ENCODE measurements at regions not wholly inside any gene's neighbourhood (a gene's known extent, or its start where the extent isn't known, plus 50 kb on each side); places are given as distances from the start of the nearest gene placed in this dataset.

DNA sequence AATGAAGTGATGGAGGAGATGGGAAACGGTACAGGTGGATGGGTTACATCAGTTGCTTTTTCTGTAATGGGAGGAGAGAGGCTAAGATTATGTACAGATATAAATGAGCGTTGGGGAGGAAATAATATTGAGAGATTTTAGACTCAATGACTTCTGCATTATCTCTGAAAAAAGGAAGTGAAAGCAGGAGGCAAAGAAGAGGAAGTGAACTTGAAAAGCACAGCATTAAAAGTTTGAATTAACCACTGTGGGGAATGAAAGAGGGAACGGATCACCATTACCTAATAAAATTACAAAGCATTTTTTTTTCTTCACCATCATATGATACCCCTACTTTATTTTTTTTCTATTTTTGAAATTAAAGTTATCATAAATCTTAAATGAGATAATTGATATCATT is 1025.5 kb downstream of the RPA4 start:
- TF ChIP-seq, protein P1, sequence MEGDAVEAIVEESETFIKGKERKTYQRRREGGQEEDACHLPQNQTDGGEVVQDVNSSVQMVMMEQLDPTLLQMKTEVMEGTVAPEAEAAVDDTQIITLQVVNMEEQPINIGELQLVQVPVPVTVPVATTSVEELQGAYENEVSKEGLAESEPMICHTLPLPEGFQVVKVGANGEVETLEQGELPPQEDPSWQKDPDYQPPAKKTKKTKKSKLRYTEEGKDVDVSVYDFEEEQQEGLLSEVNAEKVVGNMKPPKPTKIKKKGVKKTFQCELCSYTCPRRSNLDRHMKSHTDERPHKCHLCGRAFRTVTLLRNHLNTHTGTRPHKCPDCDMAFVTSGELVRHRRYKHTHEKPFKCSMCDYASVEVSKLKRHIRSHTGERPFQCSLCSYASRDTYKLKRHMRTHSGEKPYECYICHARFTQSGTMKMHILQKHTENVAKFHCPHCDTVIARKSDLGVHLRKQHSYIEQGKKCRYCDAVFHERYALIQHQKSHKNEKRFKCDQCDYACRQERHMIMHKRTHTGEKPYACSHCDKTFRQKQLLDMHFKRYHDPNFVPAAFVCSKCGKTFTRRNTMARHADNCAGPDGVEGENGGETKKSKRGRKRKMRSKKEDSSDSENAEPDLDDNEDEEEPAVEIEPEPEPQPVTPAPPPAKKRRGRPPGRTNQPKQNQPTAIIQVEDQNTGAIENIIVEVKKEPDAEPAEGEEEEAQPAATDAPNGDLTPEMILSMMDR (conservative IDR thresholded peaks at IDR 0.05; ENCODE audit: low read depth, low read length) = no peak
- TF ChIP-seq RAD21 (IDR thresholded peaks at IDR 0.05; ENCODE audit: low read length) (no peak), POLR2A (IDR thresholded peaks at IDR 0.05; ENCODE audit: low read depth, low read length) (no peak), BHLHE40 (IDR thresholded peaks at IDR 0.05; ENCODE audit: low read depth, low read length) (no peak), MXI1 (IDR thresholded peaks at IDR 0.05; ENCODE audit: borderline replicate concordance, low read depth, low read length) (no peak), RFX5 (IDR thresholded peaks at IDR 0.05; ENCODE audit: low read depth, low read length) (no peak)
